ENCODE measurements at regions not wholly inside any gene's neighbourhood (a gene's known extent, or its start where the extent isn't known, plus 50 kb on each side); places are given as distances from the start of the nearest gene placed in this dataset.

- 83 to 87% methylated on average over 13 of the region's 13 CpGs for WGBS, 2 donors
- intact Hi-C loops (cut with DNase I; ENCODE audit: low total_unique reads) = no loop called here
Measured at GRCh38 chr9:30670805-30671562, 1713.5 kb upstream of the ACO1 start.

DNA sequence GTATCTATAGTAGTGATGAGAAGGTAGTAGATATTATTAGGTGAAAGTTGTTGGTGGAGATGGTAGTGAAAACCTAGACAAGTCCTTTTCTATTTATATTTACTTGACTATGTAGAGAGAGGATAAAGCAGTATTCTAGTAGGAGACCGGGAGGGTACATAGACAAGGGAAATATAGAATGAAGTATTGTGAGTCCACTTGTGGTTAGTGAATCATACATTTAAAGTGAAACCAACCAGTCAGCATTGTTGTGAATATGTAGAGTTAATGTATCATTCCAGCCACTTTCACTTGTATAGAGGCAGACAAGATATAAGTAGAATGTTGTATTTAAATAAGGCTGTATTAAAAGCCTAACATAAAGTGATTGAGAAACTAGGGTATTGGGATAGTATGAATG, 1711.3 kb upstream of the ACO1 start:
- DNase-seq (ENCODE audit: low spot score in 2 of 2) = no peak
- intact Hi-C loops (cut with DNase I; ENCODE audit: low total_unique reads) = no loop called here
- no peak overlapping the region for H3K4me3 ChIP-seq (ENCODE audit: low read depth, poor library complexity, severe bottlenecking)
- no peak for TF ChIP-seq POLR2A (IDR thresholded peaks at IDR 0.05)
- WGBS, 2 donors = 75 to 90% methylated on average over 1 of the region's 1 CpG

More at GRCh38 chr9:30670805-30671562, 1713.5 kb upstream of the ACO1 start:
- no peak for TF ChIP-seq POLR2A (IDR thresholded peaks at IDR 0.05)
- no peak for TF ChIP-seq CTCF (IDR thresholded peaks at IDR 0.05)
- no peak overlapping the region for H3K4me3 ChIP-seq (ENCODE audit: low read depth, poor library complexity, severe bottlenecking)
- DNase-seq (ENCODE audit: low spot score in 2 of 2) = no peak

GRCh38 chr9:30676651-30677050, 1707.8 kb upstream of the ACO1 start:
- TF ChIP-seq CTCF (IDR thresholded peaks at IDR 0.05) (no peak), POLR2A (IDR thresholded peaks at IDR 0.05) (no peak)
- DNase-seq (ENCODE audit: low spot score in 2 of 2) = no peak
- 30 to 46% methylated on average over 1 of the region's 1 CpG for WGBS, 2 donors
- H3K4me3 ChIP-seq (ENCODE audit: low read depth, poor library complexity, severe bottlenecking) = no peak overlapping the region
- intact Hi-C loops (cut with DNase I; ENCODE audit: low total_unique reads) = no loop called here

DNA sequence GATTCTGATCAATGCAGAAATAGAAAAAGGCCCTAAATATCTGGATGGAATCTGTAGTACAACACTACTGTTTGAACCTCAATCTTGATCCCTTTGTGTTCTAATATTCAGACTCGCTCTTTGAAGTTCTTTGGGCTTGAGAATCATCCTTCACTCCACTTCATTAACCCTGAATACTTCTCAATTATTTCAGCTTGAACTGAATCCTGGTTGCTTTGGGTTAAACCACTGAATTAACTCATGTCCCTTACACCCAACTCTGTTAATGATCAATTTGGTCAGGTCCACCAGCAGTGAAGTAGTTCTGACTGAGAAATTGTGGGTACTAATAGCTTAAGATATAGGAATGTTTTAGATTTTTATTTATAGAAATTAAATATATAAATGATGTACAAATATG, 1707.2 kb upstream of the ACO1 start:
- intact Hi-C loops (cut with DNase I; ENCODE audit: low total_unique reads) = no loop called here
- TF ChIP-seq CTCF (IDR thresholded peaks at IDR 0.05) (no peak), POLR2A (IDR thresholded peaks at IDR 0.05) (no peak)
- WGBS, 2 donors = 59 to 88% methylated on average over 1 of the region's 1 CpG
- DNase-seq (ENCODE audit: low spot score in 2 of 2) = no peak
- no peak overlapping the region for H3K4me3 ChIP-seq (ENCODE audit: low read depth, poor library complexity, severe bottlenecking)

DNA sequence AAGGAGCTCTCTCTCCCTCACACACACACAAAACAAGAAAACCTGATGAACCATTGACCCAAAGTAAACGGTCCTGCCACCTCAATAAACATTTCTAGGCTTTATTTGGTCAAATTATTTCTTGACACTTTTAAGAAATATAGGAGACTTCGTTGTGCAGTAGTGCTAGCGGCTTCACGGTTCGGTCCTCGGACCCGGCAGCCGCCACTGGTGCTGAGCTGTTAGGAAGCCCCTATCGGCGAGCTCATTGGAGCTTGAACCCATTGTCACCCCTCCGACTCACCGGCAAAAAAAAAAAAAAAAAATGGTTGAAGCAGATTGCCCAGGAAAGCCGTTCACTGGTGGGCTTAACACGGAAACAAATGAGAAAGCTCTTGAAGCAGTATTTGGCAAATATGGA, 1695.6 kb upstream of the ACO1 start:
- 87 to 90% methylated on average over 14 of the region's 14 CpGs for WGBS, 2 donors

DNA sequence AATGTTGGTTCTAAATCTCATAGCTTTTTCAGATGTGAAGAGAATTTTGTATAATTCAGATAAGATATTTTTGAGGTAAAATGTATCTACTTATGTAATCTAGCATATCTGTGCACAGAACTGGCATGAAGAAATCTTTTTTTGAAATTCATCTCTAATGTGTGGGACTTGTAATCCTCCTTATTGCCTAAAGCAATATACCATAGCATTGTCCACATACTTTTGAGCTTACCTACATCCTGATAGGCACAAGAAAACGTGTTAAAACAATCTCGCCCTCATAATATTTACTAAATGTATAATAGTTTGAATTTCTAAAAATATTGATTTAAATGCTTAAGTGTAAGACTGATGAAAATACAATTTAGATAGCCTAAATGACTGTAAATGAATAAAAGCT, 1686.5 kb upstream of the ACO1 start:
- 48 to 70% methylated on average over 2 of the region's 2 CpGs for WGBS, 2 donors

More for the DNA sequence above, 1695.6 kb upstream of the ACO1 start:
- DNase-seq (ENCODE audit: low spot score in 2 of 2) = no peak
- no peak for TF ChIP-seq POLR2A (IDR thresholded peaks at IDR 0.05)
- TF ChIP-seq CTCF (IDR thresholded peaks at IDR 0.05) = no peak
- intact Hi-C loops (cut with DNase I; ENCODE audit: low total_unique reads) = no loop called here
- no peak overlapping the region for H3K4me3 ChIP-seq (ENCODE audit: low read depth, poor library complexity, severe bottlenecking)

More for the DNA sequence above, 1686.5 kb upstream of the ACO1 start:
- H3K4me3 ChIP-seq (ENCODE audit: low read depth, poor library complexity, severe bottlenecking) = no peak overlapping the region
- DNase-seq (ENCODE audit: low spot score in 2 of 2) = no peak
- no peak for TF ChIP-seq POLR2A (IDR thresholded peaks at IDR 0.05)
- no peak for TF ChIP-seq CTCF (IDR thresholded peaks at IDR 0.05)
- intact Hi-C loops (cut with DNase I; ENCODE audit: low total_unique reads) = no loop called here

Data from lower leg skin (tissue), 4 donors.